Activated CD8-positive, alpha-beta memory T cell treated with anti-CD3 and anti-CD28 coated beads, Interleukin-2, amount 50 U/mL, for 4 hours (primary cell): ENCODE measurements at regions not wholly inside any gene's neighbourhood (a gene's known extent, or its start where the extent isn't known, plus 50 kb on each side); places are given as distances from the start of the nearest gene placed in this dataset.

Source experiments
- DNase-seq: peaks from one replicate; pipeline ENCODE4 v3.0.0-alpha.2; 2020

- DNase-seq: no peak
These were observed 893.7 kb upstream of the FAM98A start for GRCh38 chr2:34492561-34493455.

- no peak for DNase-seq
These were observed 887.9 kb upstream of the FAM98A start for GRCh38 chr2:34486965-34487364.

- DNase-seq: no peak
These were observed 882.4 kb upstream of the FAM98A start for GRCh38 chr2:34481542-34481941.

- DNase-seq: no peak
These were observed 881.3 kb upstream of the FAM98A start for GRCh38 chr2:34480366-34480765.

- no peak for DNase-seq
These were observed 876.1 kb upstream of the FAM98A start for GRCh38 chr2:34475156-34475555.

- no peak for DNase-seq
These were observed 875.5 kb upstream of the FAM98A start for GRCh38 chr2:34474646-34475045.

GRCh38 chr2:34447097-34447496, 848.0 kb upstream of the FAM98A start:
- no peak for DNase-seq

- DNase-seq: no peak
These were observed 824.2 kb upstream of the FAM98A start for GRCh38 chr2:34423301-34423700.

- DNase-seq: no peak
These were observed 820.8 kb upstream of the FAM98A start for GRCh38 chr2:34419856-34420255.

- no peak for DNase-seq
These were observed 817.8 kb upstream of the FAM98A start for GRCh38 chr2:34416856-34417255.

GRCh38 chr2:34414856-34415255, 815.8 kb upstream of the FAM98A start:
- DNase-seq: no peak

GRCh38 chr2:34408100-34408499, 809.0 kb upstream of the FAM98A start:
- DNase-seq: no peak

GRCh38 chr2:34403512-34403911, 804.4 kb upstream of the FAM98A start:
- DNase-seq: no peak

GRCh38 chr2:34402376-34402775, 803.3 kb upstream of the FAM98A start:
- DNase-seq: no peak

- no peak for DNase-seq
These were observed 802.1 kb upstream of the FAM98A start for GRCh38 chr2:34401186-34401585.

- no peak for DNase-seq
These were observed 789.3 kb upstream of the FAM98A start for GRCh38 chr2:34388446-34388845.

GRCh38 chr2:34387536-34387935, 788.4 kb upstream of the FAM98A start:
- no peak for DNase-seq

GRCh38 chr2:34379586-34379985, 780.5 kb upstream of the FAM98A start:
- DNase-seq: no peak

GRCh38 chr2:34373586-34374233, 774.6 kb upstream of the FAM98A start:
- no peak for DNase-seq

GRCh38 chr2:34372967-34373366, 773.9 kb upstream of the FAM98A start:
- DNase-seq: no peak

- no peak for DNase-seq
These were observed 772.6 kb upstream of the FAM98A start for GRCh38 chr2:34371711-34372110.

GRCh38 chr2:34368304-34368703, 769.2 kb upstream of the FAM98A start:
- DNase-seq: no peak

GRCh38 chr2:34365932-34366331, 766.8 kb upstream of the FAM98A start:
- DNase-seq: no peak

- no peak for DNase-seq
These were observed 766.4 kb upstream of the FAM98A start for GRCh38 chr2:34365512-34365911.
